ENCODE measurements at regions not wholly inside any gene's neighbourhood (a gene's known extent, or its start where the extent isn't known, plus 50 kb on each side); places are given as distances from the start of the nearest gene placed in this dataset.

GRCh38 chr6:76453270-76453669, 380.8 kb upstream of the IMPG1 start:
- TF ChIP-seq CTCF (IDR thresholded peaks at IDR 0.05; ENCODE audit: low read depth, low read length): no peak

GRCh38 chr6:76451926-76452709, 379.7 kb upstream of the IMPG1 start:
- DNase-seq (ENCODE audit: extremely low read depth, low read depth): no peak
- no peak for TF ChIP-seq CTCF (IDR thresholded peaks at IDR 0.05; ENCODE audit: low read depth, low read length)

More at GRCh38 chr6:76453270-76453669, 380.8 kb upstream of the IMPG1 start:
- DNase-seq (ENCODE audit: extremely low read depth, low read depth): no peak

- no peak for DNase-seq (ENCODE audit: extremely low read depth, low read depth)
- no peak for TF ChIP-seq CTCF (IDR thresholded peaks at IDR 0.05; ENCODE audit: low read depth, low read length)
These were observed 375.6 kb upstream of the IMPG1 start for GRCh38 chr6:76448109-76448508.

- DNase-seq (ENCODE audit: extremely low read depth, low read depth): no peak
- TF ChIP-seq CTCF (IDR thresholded peaks at IDR 0.05; ENCODE audit: low read depth, low read length): no peak
These were observed 369.4 kb upstream of the IMPG1 start for GRCh38 chr6:76441875-76442274.

GRCh38 chr6:76439811-76440210, 367.3 kb upstream of the IMPG1 start:
- no peak for TF ChIP-seq CTCF (IDR thresholded peaks at IDR 0.05; ENCODE audit: low read depth, low read length)
- DNase-seq (ENCODE audit: extremely low read depth, low read depth): no peak

- no peak for TF ChIP-seq CTCF (IDR thresholded peaks at IDR 0.05; ENCODE audit: low read depth, low read length)
- DNase-seq (ENCODE audit: extremely low read depth, low read depth): no peak
These were observed 366.3 kb upstream of the IMPG1 start for GRCh38 chr6:76438768-76439167.

GRCh38 chr6:76435174-76435573, 362.7 kb upstream of the IMPG1 start:
- TF ChIP-seq CTCF (IDR thresholded peaks at IDR 0.05; ENCODE audit: low read depth, low read length): no peak
- DNase-seq (ENCODE audit: extremely low read depth, low read depth): no peak

Data from AG09319 (cell line).